Upper lobe of left lung (tissue), 4 donors: ENCODE measurements at regions not wholly inside any gene's neighbourhood (a gene's known extent, or its start where the extent isn't known, plus 50 kb on each side); places are given as distances from the start of the nearest gene placed in this dataset.

Experiments used
- EP300 ChIP-seq, 4 donors: sonication (generic); formaldehyde crosslinking; IDR thresholded peaks; one replicate each; pipeline ENCODE4 v1.5.1; 2017; ENCODE audit warnings: antibody characterized with exemption in 4 of 4, control low read depth in 2 of 4
- POLR2A ChIP-seq, 4 donors: fragments of 450-650 bp; IDR thresholded peaks; one replicate each; pipeline ENCODE4 v1.5.1; 2016 to 2017; ENCODE audit warnings: antibody characterized with exemption in 4 of 4, mild to moderate bottlenecking in 2 of 4
- TF ChIP-seq, protein P1 (sequence below), 6 experiments: fragments of 450-650 bp in 4 of 6; fragments of 200-600 bp in 2 of 6; sonication (generic) in 2 of 6; IDR thresholded peaks; one replicate each; pipeline ENCODE4 v1.5.1; 2016 to 2019; ENCODE audit warnings: antibody characterized with exemption in 6 of 6

DNA sequence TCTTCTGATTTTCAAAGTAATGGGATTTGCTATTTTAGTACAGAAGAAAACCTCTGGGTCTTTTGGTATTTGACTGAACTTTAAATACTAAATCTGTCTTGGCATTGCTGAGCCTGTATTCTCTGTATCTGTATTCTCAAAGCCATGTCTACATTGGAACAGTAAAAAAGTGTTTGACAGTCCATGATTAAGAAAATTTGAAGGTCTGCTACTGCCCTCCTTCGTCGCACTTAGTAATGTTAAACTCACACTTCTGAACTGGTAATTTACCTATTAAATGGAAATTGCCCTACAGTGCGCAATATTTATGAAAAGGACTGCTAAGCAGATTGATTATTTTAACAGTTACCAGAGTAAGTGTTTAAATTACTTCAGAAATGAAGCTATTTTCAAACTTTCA, 165.7 kb upstream of the SMC2 start:
- TF ChIP-seq, protein P1, sequence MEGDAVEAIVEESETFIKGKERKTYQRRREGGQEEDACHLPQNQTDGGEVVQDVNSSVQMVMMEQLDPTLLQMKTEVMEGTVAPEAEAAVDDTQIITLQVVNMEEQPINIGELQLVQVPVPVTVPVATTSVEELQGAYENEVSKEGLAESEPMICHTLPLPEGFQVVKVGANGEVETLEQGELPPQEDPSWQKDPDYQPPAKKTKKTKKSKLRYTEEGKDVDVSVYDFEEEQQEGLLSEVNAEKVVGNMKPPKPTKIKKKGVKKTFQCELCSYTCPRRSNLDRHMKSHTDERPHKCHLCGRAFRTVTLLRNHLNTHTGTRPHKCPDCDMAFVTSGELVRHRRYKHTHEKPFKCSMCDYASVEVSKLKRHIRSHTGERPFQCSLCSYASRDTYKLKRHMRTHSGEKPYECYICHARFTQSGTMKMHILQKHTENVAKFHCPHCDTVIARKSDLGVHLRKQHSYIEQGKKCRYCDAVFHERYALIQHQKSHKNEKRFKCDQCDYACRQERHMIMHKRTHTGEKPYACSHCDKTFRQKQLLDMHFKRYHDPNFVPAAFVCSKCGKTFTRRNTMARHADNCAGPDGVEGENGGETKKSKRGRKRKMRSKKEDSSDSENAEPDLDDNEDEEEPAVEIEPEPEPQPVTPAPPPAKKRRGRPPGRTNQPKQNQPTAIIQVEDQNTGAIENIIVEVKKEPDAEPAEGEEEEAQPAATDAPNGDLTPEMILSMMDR (IDR thresholded peaks at IDR 0.05), result no peak
- TF ChIP-seq POLR2A (IDR thresholded peaks at IDR 0.05) (no peak), EP300 (IDR thresholded peaks at IDR 0.05) (no peak)
